Neural progenitor cell (in vitro differentiated cells): ENCODE measurements at regions not wholly inside any gene's neighbourhood (a gene's known extent, or its start where the extent isn't known, plus 50 kb on each side); places are given as distances from the start of the nearest gene placed in this dataset.

ENCODE experiments used
- DNase-seq: peaks from one replicate; pipeline ENCODE4 v3.0.0-alpha.2; 2016; ENCODE audit warnings: low spot score
- H2AFZ ChIP-seq: fragments of 200-600 bp; sonication (generic); replicated peaks from 2 replicates; pipeline ENCODE4 v1.6.1; 2016; ENCODE audit warnings: antibody characterized with exemption
- H3F3A ChIP-seq: fragments of 200-600 bp; sonication (generic); 2 replicates; pipeline ENCODE4 v1.6.1; 2016; ENCODE audit warnings: antibody characterized with exemption, low read depth
- H3K27ac ChIP-seq: fragments of 200-600 bp; sonication (generic); 2 replicates; pipeline ENCODE4 v1.5.1; 2016; ENCODE audit warnings: mild to moderate bottlenecking
- H3K27me3 ChIP-seq: fragments of 200-600 bp; sonication (generic); 2 replicates; pipeline ENCODE4 v1.6.1; 2016; ENCODE audit warnings: mild to moderate bottlenecking, moderate library complexity
- H3K36me3 ChIP-seq: fragments of 200-600 bp; sonication (generic); 2 replicates; pipeline ENCODE4 v1.5.1; 2016
- H3K4me1 ChIP-seq: fragments of 200-600 bp; sonication (generic); 2 replicates; pipeline ENCODE4 v1.6.1; 2016; ENCODE audit warnings: mixed run types
- H3K4me2 ChIP-seq: fragments of 200-600 bp; sonication (generic); 2 replicates; pipeline ENCODE4 v1.6.1; 2016
- H3K4me3 ChIP-seq: fragments of 200-600 bp; sonication (generic); 2 replicates; pipeline ENCODE4 v1.5.1; 2016
- H3K79me2 ChIP-seq: fragments of 200-600 bp; sonication (generic); 2 replicates; pipeline ENCODE4 v1.6.1; 2016; ENCODE audit warnings: low read depth
- H3K9ac ChIP-seq: fragments of 200-600 bp; sonication (generic); 2 replicates; pipeline ENCODE4 v1.6.1; 2016
- H3K9me3 ChIP-seq: fragments of 200-600 bp; sonication (generic); 2 replicates; pipeline ENCODE4 v1.5.1; 2016; ENCODE audit warnings: low read depth
- H4K20me1 ChIP-seq: fragments of 200-600 bp; sonication (generic); 2 replicates; pipeline ENCODE4 v1.6.1; 2016; ENCODE audit warnings: low read depth
- H3K27ac Mint-ChIP-seq: 3 replicates; pipeline ENCODE4 v1.8.0; 2021; ENCODE audit warnings: mixed read lengths
- H3K27me3 Mint-ChIP-seq: 2 replicates; pipeline ENCODE4 v1.8.0; 2022; ENCODE audit warnings: low read depth, mild to moderate bottlenecking, inconsistent platforms, moderate library complexity, mixed read lengths; ENCODE audit not compliant: insufficient read depth
- H3K36me3 Mint-ChIP-seq: 3 replicates; pipeline ENCODE4 v1.8.0; 2021; ENCODE audit warnings: mixed read lengths
- H3K4me1 Mint-ChIP-seq: 3 replicates; pipeline ENCODE4 v1.8.0; 2021; ENCODE audit warnings: mixed read lengths
- H3K4me3 Mint-ChIP-seq: 3 replicates; pipeline ENCODE4 v1.8.0; 2021; ENCODE audit warnings: mild to moderate bottlenecking, moderate library complexity, mixed read lengths
- H3K9me3 Mint-ChIP-seq: 3 replicates; pipeline ENCODE4 v1.8.0; 2020; ENCODE audit warnings: mixed read lengths
- CTCF ChIP-seq: fragments of 200-600 bp; sonication (generic); IDR thresholded peaks from 2 replicates; pipeline ENCODE4 v1.5.1; 2017; ENCODE audit warnings: antibody characterized with exemption, mild to moderate bottlenecking
- EZH2 ChIP-seq: fragments of 200-600 bp; sonication (generic); IDR thresholded peaks from 2 replicates; pipeline ENCODE4 v1.6.1; 2017; ENCODE audit warnings: antibody characterized with exemption, mild to moderate bottlenecking, moderate library complexity
- EZH2phosphoT487 ChIP-seq: fragments of 200-600 bp; sonication (generic); IDR thresholded peaks from 2 replicates; pipeline ENCODE4 v1.6.1; 2017; ENCODE audit warnings: antibody characterized with exemption

- Histone ChIP-seq H3K9me3 (no peaks in the 10 kb centered on the region), H3K27me3 (no peaks in the 10 kb centered on the region), H3K4me2 (no peak overlapping the region), H3K4me1 (no peaks in the 10 kb centered on the region), H3K27ac (no peak overlapping the region), H3K36me3 (no peaks in the 10 kb centered on the region), H3K4me3 (no peak overlapping the region), H3K79me2 (no peaks in the 10 kb centered on the region), H3F3A (no peaks in the 10 kb centered on the region), H4K20me1 (no peaks in the 10 kb centered on the region), H2AFZ (no peak overlapping the region), H3K9ac (no peak overlapping the region)
- no peaks in the 10 kb centered on the region for H3K9me3 Mint-ChIP-seq
- peaks cover 3% of the 10 kb centered on the region for H3K4me1 Mint-ChIP-seq
- no peaks in the 10 kb centered on the region for H3K27me3 Mint-ChIP-seq
- H3K4me3 Mint-ChIP-seq, result no peak overlapping the region
- no peak for TF ChIP-seq CTCF
- TF ChIP-seq EZH2, result no peak
- no peak for TF ChIP-seq EZH2phosphoT487
- H3K27ac Mint-ChIP-seq, result no peak overlapping the region
- DNase-seq, result no peak
- H3K36me3 Mint-ChIP-seq, result no peaks in the 10 kb centered on the region
Measured at GRCh38 chr4:27524224-27524623, 663.6 kb downstream of the STIM2 start.

- no peaks in the 10 kb centered on the region for H3K79me2 ChIP-seq
- H3K27me3 ChIP-seq, result no peaks in the 10 kb centered on the region
- no peak overlapping the region for H3K4me3 ChIP-seq
- no peak overlapping the region for H3K9ac ChIP-seq
- no peaks in the 10 kb centered on the region for H3K4me1 ChIP-seq
- H3F3A ChIP-seq, result no peaks in the 10 kb centered on the region
- no peak overlapping the region for H2AFZ ChIP-seq
- H3K9me3 ChIP-seq, result no peaks in the 10 kb centered on the region
- no peak for TF ChIP-seq CTCF
- no peak for TF ChIP-seq EZH2phosphoT487
- no peak for TF ChIP-seq EZH2
- Mint-ChIP-seq H3K27ac (no peak overlapping the region), H3K36me3 (no peaks in the 10 kb centered on the region), H3K27me3 (no peaks in the 10 kb centered on the region), H3K4me1 (no peaks in the 10 kb centered on the region), H3K9me3 (no peaks in the 10 kb centered on the region), H3K4me3 (no peak overlapping the region)
- no peak for DNase-seq
- H3K27ac ChIP-seq, result no peak overlapping the region
- no peaks in the 10 kb centered on the region for H4K20me1 ChIP-seq
- no peak overlapping the region for H3K4me2 ChIP-seq
- H3K36me3 ChIP-seq, result no peaks in the 10 kb centered on the region
Measured at GRCh38 chr4:27534488-27534887, 673.8 kb downstream of the STIM2 start.

GRCh38 chr4:27568236-27568951, 707.8 kb downstream of the STIM2 start:
- no peaks in the 10 kb centered on the region for H3K4me1 ChIP-seq
- no peak overlapping the region for H3K9ac ChIP-seq
- no peaks in the 10 kb centered on the region for H3K4me1 Mint-ChIP-seq
- H3K4me3 Mint-ChIP-seq, result no peak overlapping the region
- no peaks in the 10 kb centered on the region for H3K79me2 ChIP-seq
- no peaks in the 10 kb centered on the region for H3K27me3 ChIP-seq
- H3K36me3 ChIP-seq, result no peaks in the 10 kb centered on the region
- H3F3A ChIP-seq, result no peaks in the 10 kb centered on the region
- H3K36me3 Mint-ChIP-seq, result no peaks in the 10 kb centered on the region
- no peak for DNase-seq
- TF ChIP-seq CTCF, result no peak
- no peak for TF ChIP-seq EZH2
- no peak for TF ChIP-seq EZH2phosphoT487
- H3K4me2 ChIP-seq, result no peak overlapping the region
- no peaks in the 10 kb centered on the region for H3K9me3 Mint-ChIP-seq
- H4K20me1 ChIP-seq, result no peaks in the 10 kb centered on the region
- no peaks in the 10 kb centered on the region for H3K9me3 ChIP-seq
- H2AFZ ChIP-seq, result no peak overlapping the region
- H3K27ac Mint-ChIP-seq, result no peak overlapping the region
- H3K27ac ChIP-seq, result no peak overlapping the region
- H3K4me3 ChIP-seq, result no peak overlapping the region
- H3K27me3 Mint-ChIP-seq, result no peaks in the 10 kb centered on the region
